Keratinocyte (primary cell): ENCODE measurements at regions not wholly inside any gene's neighbourhood (a gene's known extent, or its start where the extent isn't known, plus 50 kb on each side); places are given as distances from the start of the nearest gene placed in this dataset.

ENCODE experiments used
- CTCF ChIP-seq, 3 experiments: IDR thresholded peaks in 1 of 3; conservative IDR thresholded peaks in 1 of 3; optimal IDR thresholded peaks in 1 of 3; 2 replicates in 2 of 3; 3 replicates in 1 of 3; pipeline versions ENCODE3 to v1.5.1; 2011; ENCODE audit warnings: low read length in 3 of 3, mild to moderate bottlenecking in 3 of 3, moderate library complexity in 2 of 3, control low read depth in 1 of 3, inconsistent platforms in 1 of 3; ENCODE audit not compliant: insufficient read depth in 2 of 3; ENCODE audit errors: extremely low read depth in 1 of 3
- EZH2 ChIP-seq: IDR thresholded peaks from one replicate; pipeline ENCODE4 v1.6.1; 2012; ENCODE audit warnings: inconsistent platforms, mild to moderate bottlenecking, low read length, moderate library complexity

DNA sequence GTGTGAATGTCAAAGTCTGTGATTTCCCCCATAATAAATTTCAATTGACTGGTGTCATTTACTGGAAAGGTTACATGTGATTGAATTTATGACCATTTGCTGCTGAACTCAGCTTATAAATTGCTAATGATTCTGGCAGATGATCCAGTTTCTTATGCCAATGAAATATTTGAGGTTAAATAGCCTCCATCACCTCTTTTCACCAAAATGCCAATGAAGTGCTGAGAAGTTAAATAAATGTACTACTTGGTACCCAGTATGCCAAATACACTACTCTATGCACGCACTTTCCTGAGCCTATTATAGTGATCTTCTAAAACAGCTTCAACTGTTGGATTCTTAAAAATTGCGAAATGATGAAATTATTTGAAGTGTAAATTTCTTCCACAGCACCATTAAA lies 741.4 kb downstream of the PLA2G4A start:
- TF ChIP-seq CTCF (optimal IDR thresholded peaks at IDR 0.05 in 1 of 3, IDR thresholded peaks at IDR 0.05 in 1 of 3, conservative IDR thresholded peaks at IDR 0.05 in 1 of 3; ENCODE audit: extremely low read depth in 1 of 3, insufficient read depth in 2 of 3, low read length in 3 of 3) (no peak), EZH2 (no peak)
